ENCODE measurements at regions not wholly inside any gene's neighbourhood (a gene's known extent, or its start where the extent isn't known, plus 50 kb on each side); places are given as distances from the start of the nearest gene placed in this dataset.

GRCh38 chr10:78992333-78992732, 76.4 kb upstream of the ZMIZ1 start:
- no peak overlapping the region for H3K4me3 ChIP-seq (ENCODE audit: low read depth, low read length, poor library complexity, severe bottlenecking)
- H3K9ac ChIP-seq (ENCODE audit: low read length): no peak overlapping the region
- H3K27me3 ChIP-seq (ENCODE audit: insufficient read depth, low read length): no peaks in the 10 kb centered on the region
- H3K9me3 ChIP-seq (ENCODE audit: low read length): no peaks in the 10 kb centered on the region
- H2AFZ ChIP-seq (ENCODE audit: low read length): no peak overlapping the region
- no peak overlapping the region for H3K4me2 ChIP-seq (ENCODE audit: low read length)
- no peaks in the 10 kb centered on the region for H3K9me2 ChIP-seq (ENCODE audit: low read depth, low read length)
- no peak overlapping the region for H3K27ac ChIP-seq (ENCODE audit: low read depth, low read length, poor library complexity, severe bottlenecking)
- H3K4me1 ChIP-seq (ENCODE audit: insufficient read depth, low read length, severe bottlenecking): no peaks in the 10 kb centered on the region
- no peaks in the 10 kb centered on the region for H4K20me1 ChIP-seq (ENCODE audit: insufficient read depth, low read length)
- TF ChIP-seq CTCF (IDR thresholded peaks at IDR 0.05; ENCODE audit: low read length): no peak
- TF ChIP-seq EZH2 (IDR thresholded peaks at IDR 0.05; ENCODE audit: borderline replicate concordance, low read length): no peak
- no peaks in the 10 kb centered on the region for H3K79me2 ChIP-seq (ENCODE audit: insufficient read depth, low read length)
- H3F3A ChIP-seq (ENCODE audit: insufficient read depth, low read length): no peaks in the 10 kb centered on the region
- no peaks in the 10 kb centered on the region for H3K36me3 ChIP-seq (ENCODE audit: insufficient read depth, low read length)

- TF ChIP-seq EZH2 (IDR thresholded peaks at IDR 0.05; ENCODE audit: borderline replicate concordance, low read length) (no peak), CTCF (IDR thresholded peaks at IDR 0.05; ENCODE audit: low read length) (no peak)
- Histone ChIP-seq H3K9me3 (ENCODE audit: low read length) (no peaks in the 10 kb centered on the region), H3K4me1 (ENCODE audit: insufficient read depth, low read length, severe bottlenecking) (no peaks in the 10 kb centered on the region), H3K79me2 (ENCODE audit: insufficient read depth, low read length) (no peaks in the 10 kb centered on the region), H4K20me1 (ENCODE audit: insufficient read depth, low read length) (no peaks in the 10 kb centered on the region), H2AFZ (ENCODE audit: low read length) (no peak overlapping the region), H3K4me2 (ENCODE audit: low read length) (no peak overlapping the region), H3K4me3 (ENCODE audit: low read depth, low read length, poor library complexity, severe bottlenecking) (no peak overlapping the region), H3F3A (ENCODE audit: insufficient read depth, low read length) (no peaks in the 10 kb centered on the region), H3K27me3 (ENCODE audit: insufficient read depth, low read length) (no peaks in the 10 kb centered on the region), H3K9me2 (ENCODE audit: low read depth, low read length) (no peaks in the 10 kb centered on the region), H3K27ac (ENCODE audit: low read depth, low read length, poor library complexity, severe bottlenecking) (no peak overlapping the region), H3K36me3 (ENCODE audit: insufficient read depth, low read length) (no peaks in the 10 kb centered on the region), H3K9ac (ENCODE audit: low read length) (no peak overlapping the region)
Measured at GRCh38 chr10:78993261-78993945, 75.4 kb upstream of the ZMIZ1 start.

GRCh38 chr10:78995987-78996791, 72.6 kb upstream of the ZMIZ1 start:
- H4K20me1 ChIP-seq (ENCODE audit: insufficient read depth, low read length): no peaks in the 10 kb centered on the region
- H3K4me1 ChIP-seq (ENCODE audit: insufficient read depth, low read length, severe bottlenecking): no peaks in the 10 kb centered on the region
- no peaks in the 10 kb centered on the region for H3K27me3 ChIP-seq (ENCODE audit: insufficient read depth, low read length)
- H2AFZ ChIP-seq (ENCODE audit: low read length): no peak overlapping the region
- H3K27ac ChIP-seq (ENCODE audit: low read depth, low read length, poor library complexity, severe bottlenecking): no peak overlapping the region
- no peaks in the 10 kb centered on the region for H3K9me2 ChIP-seq (ENCODE audit: low read depth, low read length)
- H3K36me3 ChIP-seq (ENCODE audit: insufficient read depth, low read length): no peaks in the 10 kb centered on the region
- no peak overlapping the region for H3K9ac ChIP-seq (ENCODE audit: low read length)
- no peaks in the 10 kb centered on the region for H3F3A ChIP-seq (ENCODE audit: insufficient read depth, low read length)
- no peak overlapping the region for H3K4me3 ChIP-seq (ENCODE audit: low read depth, low read length, poor library complexity, severe bottlenecking)
- H3K79me2 ChIP-seq (ENCODE audit: insufficient read depth, low read length): no peaks in the 10 kb centered on the region
- H3K9me3 ChIP-seq (ENCODE audit: low read length): no peaks in the 10 kb centered on the region
- TF ChIP-seq CTCF (IDR thresholded peaks at IDR 0.05; ENCODE audit: low read length) (no peak), EZH2 (IDR thresholded peaks at IDR 0.05; ENCODE audit: borderline replicate concordance, low read length) (no peak)
- no peak overlapping the region for H3K4me2 ChIP-seq (ENCODE audit: low read length)
